H1 (cell line): ENCODE measurements at regions not wholly inside any gene's neighbourhood (a gene's known extent, or its start where the extent isn't known, plus 50 kb on each side); places are given as distances from the start of the nearest gene placed in this dataset.

Experiments
- CBX8 ChIP-seq: fragments of 300-800, 300-1000 bp; sonication (generic); IDR thresholded peaks from 2 replicates; pipeline ENCODE4 v1.7.1; 2016; ENCODE audit warnings: low read depth, low read length, borderline replicate concordance
- EP300 ChIP-seq, 2 experiments: IDR thresholded peaks; 1 replicate in 1 of 2; 2 replicates in 1 of 2; pipeline ENCODE4 v1.6.1; 2011 to 2012; ENCODE audit warnings: low read depth in 2 of 2, low read length in 2 of 2, mild to moderate bottlenecking in 2 of 2, borderline replicate concordance in 1 of 2, inconsistent platforms in 1 of 2, moderate library complexity in 1 of 2
- KDM1A ChIP-seq: fragments of 200-600, 300-600 bp; sonication (generic); IDR thresholded peaks from 2 replicates; pipeline ENCODE4 v1.7.1; 2016; ENCODE audit warnings: mild to moderate bottlenecking, low read length, borderline replicate concordance
- POLR2AphosphoS5 ChIP-seq: IDR thresholded peaks from 2 replicates; pipeline ENCODE4 v1.6.1; 2011; ENCODE audit warnings: low read depth, low read length
- RAD21 ChIP-seq, 2 experiments: IDR thresholded peaks in 1 of 2; conservative IDR thresholded peaks in 1 of 2; 2 replicates each; pipeline ENCODE4 v1.6.1; 2011; ENCODE audit warnings: low read depth in 2 of 2, low read length in 2 of 2, improper control_type of control experiment in 1 of 2, inconsistent platforms in 1 of 2, mild to moderate bottlenecking in 1 of 2, moderate library complexity in 1 of 2
- SP1 ChIP-seq: IDR thresholded peaks from 2 replicates; pipeline ENCODE4 v1.6.1; 2011; ENCODE audit warnings: low read depth, low read length
- YY1 ChIP-seq: IDR thresholded peaks from 2 replicates; pipeline ENCODE4 v1.6.1; 2011; ENCODE audit warnings: low read depth, mild to moderate bottlenecking, low read length
- TF ChIP-seq, protein P1 (sequence below), 3 experiments: IDR thresholded peaks; 1 replicate in 2 of 3; 2 replicates in 1 of 3; pipeline versions ENCODE4 v1.5.1 to v1.6.1; 2011; ENCODE audit warnings: low read length in 3 of 3, mild to moderate bottlenecking in 3 of 3, inconsistent platforms in 2 of 3, low read depth in 1 of 3, moderate library complexity in 1 of 3; ENCODE audit not compliant: insufficient read depth in 1 of 3; ENCODE audit errors: control extremely low read depth in 1 of 3
- TF ChIP-seq, protein P2 (sequence below): IDR thresholded peaks from 2 replicates; pipeline ENCODE4 v1.6.1; 2011; ENCODE audit warnings: low read length, improper control_type of control experiment

DNA sequence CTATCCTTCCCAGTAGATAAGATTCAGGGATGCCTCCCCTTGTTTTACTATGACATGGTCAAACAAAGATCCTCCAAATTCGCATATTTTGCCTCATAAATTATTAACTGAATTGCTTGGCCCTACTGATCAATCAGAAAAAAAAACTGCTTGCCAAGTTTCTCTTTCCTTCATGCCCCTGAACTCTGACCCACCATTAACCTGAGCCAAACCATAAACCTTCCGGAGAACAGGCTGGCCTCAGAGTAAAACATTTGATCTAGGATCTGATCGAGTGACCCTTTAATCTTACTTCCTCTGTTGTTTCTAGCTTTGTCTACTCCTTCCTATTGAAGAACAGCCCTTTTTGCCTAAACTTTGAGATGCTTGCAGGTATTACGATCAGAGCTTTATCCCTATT, 209.7 kb upstream of the FAM47A start:
- TF ChIP-seq, protein P1, sequence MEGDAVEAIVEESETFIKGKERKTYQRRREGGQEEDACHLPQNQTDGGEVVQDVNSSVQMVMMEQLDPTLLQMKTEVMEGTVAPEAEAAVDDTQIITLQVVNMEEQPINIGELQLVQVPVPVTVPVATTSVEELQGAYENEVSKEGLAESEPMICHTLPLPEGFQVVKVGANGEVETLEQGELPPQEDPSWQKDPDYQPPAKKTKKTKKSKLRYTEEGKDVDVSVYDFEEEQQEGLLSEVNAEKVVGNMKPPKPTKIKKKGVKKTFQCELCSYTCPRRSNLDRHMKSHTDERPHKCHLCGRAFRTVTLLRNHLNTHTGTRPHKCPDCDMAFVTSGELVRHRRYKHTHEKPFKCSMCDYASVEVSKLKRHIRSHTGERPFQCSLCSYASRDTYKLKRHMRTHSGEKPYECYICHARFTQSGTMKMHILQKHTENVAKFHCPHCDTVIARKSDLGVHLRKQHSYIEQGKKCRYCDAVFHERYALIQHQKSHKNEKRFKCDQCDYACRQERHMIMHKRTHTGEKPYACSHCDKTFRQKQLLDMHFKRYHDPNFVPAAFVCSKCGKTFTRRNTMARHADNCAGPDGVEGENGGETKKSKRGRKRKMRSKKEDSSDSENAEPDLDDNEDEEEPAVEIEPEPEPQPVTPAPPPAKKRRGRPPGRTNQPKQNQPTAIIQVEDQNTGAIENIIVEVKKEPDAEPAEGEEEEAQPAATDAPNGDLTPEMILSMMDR (IDR thresholded peaks at IDR 0.05; ENCODE audit: control extremely low read depth in 1 of 3, insufficient read depth in 1 of 3, low read depth in 1 of 3, low read length in 3 of 3) = no peak
- TF ChIP-seq RAD21 (IDR thresholded peaks at IDR 0.05 in 1 of 2, conservative IDR thresholded peaks at IDR 0.05 in 1 of 2; ENCODE audit: low read depth in 2 of 2, low read length in 2 of 2) (no peak), KDM1A (no peak), CBX8 (no peak), SP1 (no peak), EP300 (IDR thresholded peaks at IDR 0.05; ENCODE audit: borderline replicate concordance in 1 of 2, low read depth in 2 of 2, low read length in 2 of 2) (no peak), YY1 (no peak), POLR2AphosphoS5 (no peak)
- TF ChIP-seq, protein P2, sequence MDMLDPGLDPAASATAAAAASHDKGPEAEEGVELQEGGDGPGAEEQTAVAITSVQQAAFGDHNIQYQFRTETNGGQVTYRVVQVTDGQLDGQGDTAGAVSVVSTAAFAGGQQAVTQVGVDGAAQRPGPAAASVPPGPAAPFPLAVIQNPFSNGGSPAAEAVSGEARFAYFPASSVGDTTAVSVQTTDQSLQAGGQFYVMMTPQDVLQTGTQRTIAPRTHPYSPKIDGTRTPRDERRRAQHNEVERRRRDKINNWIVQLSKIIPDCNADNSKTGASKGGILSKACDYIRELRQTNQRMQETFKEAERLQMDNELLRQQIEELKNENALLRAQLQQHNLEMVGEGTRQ = no peak
